RWPE1 (cell line): ENCODE measurements at regions not wholly inside any gene's neighbourhood (a gene's known extent, or its start where the extent isn't known, plus 50 kb on each side); places are given as distances from the start of the nearest gene placed in this dataset.

Experiments
- CTCF ChIA-PET: fragments of 350-600 bp; sonication (Branson Sonifier 250); formaldehyde crosslinking; extraction: SDS; loops from one replicate; lab custom pipeline; 2021; lab: Yijun Ruan, JAX
- POLR2A ChIA-PET: fragments of 400-600 bp; formaldehyde crosslinking; extraction: SDS; loops from one replicate; lab custom pipeline; 2020; ENCODE audit warnings: antibody characterized with exemption; ENCODE audit not compliant: low non-redundant PET; lab: Yijun Ruan, JAX
- DNase-seq: peaks from one replicate; pipeline ENCODE4 v3.0.0; 2012; ENCODE audit warnings: low spot score
- H3K27ac ChIP-seq: fragments of 450-650 bp; 2 replicates; pipeline ENCODE4 v1.5.1; 2017
- CTCF ChIP-seq: fragments of 450-650 bp; conservative IDR thresholded peaks from 2 replicates; pipeline ENCODE4 v1.5.1; 2017; ENCODE audit warnings: low read depth, mild to moderate bottlenecking

- no peak for TF ChIP-seq CTCF
- ChIA-PET CTCF (no interaction called here), POLR2A (no interaction called here)
- H3K27ac ChIP-seq: no peak overlapping the region
- DNase-seq: no peak
These were observed 440.4 kb downstream of the KIF20B start for GRCh38 chr10:90141791-90142190.

- H3K27ac ChIP-seq: no peak overlapping the region
- no peak for TF ChIP-seq CTCF
- DNase-seq: no peak
- POLR2A ChIA-PET: no interaction called here
- CTCF ChIA-PET: interaction anchor here (0.7 kb wide), 1 partner anchor 233 kb away, joined by 3 read pairs; no protein-coding TSS in a partner anchor
These were observed 442.5 kb downstream of the KIF20B start for GRCh38 chr10:90143937-90144336.

GRCh38 chr10:90148116-90148855 lies 446.9 kb downstream of the KIF20B start:
- peak; percentile 66 for DNase-seq
- CTCF ChIA-PET: interaction anchor here (0.6 to 1.2 kb wide), 6 partner anchors 23 to 714 kb away, joined by 3 to 8 read pairs (median 4); no protein-coding TSS in a partner anchor

GRCh38 chr10:90149563-90149962 lies 448.2 kb downstream of the KIF20B start:
- TF ChIP-seq CTCF: no peak
- no peak for DNase-seq
- POLR2A ChIA-PET: no interaction called here
- CTCF ChIA-PET: interaction anchor here (0.7 kb wide), 1 partner anchor 250 kb away, joined by 3 read pairs; no protein-coding TSS in a partner anchor
- no peak overlapping the region for H3K27ac ChIP-seq

More at GRCh38 chr10:90148116-90148855, 446.9 kb downstream of the KIF20B start:
- TF ChIP-seq CTCF: peak; percentile 60
- no peak overlapping the region for H3K27ac ChIP-seq
- POLR2A ChIA-PET: interaction anchor here (0.7 kb wide), 1 partner anchor 14 kb away, joined by 3 read pairs; no protein-coding TSS in a partner anchor

GRCh38 chr10:90162271-90162853 lies 461.0 kb downstream of the KIF20B start:
- no peak overlapping the region for H3K27ac ChIP-seq
- no peak for DNase-seq
- ChIA-PET POLR2A (no interaction called here), CTCF (no interaction called here)
- TF ChIP-seq CTCF: no peak

- H3K27ac ChIP-seq: no peak overlapping the region
- ChIA-PET CTCF (interaction anchor here (0.6 kb wide), 2 partner anchors 144 to 394 kb away, joined by 3 to 5 read pairs; no protein-coding TSS in a partner anchor), POLR2A (no interaction called here)
- no peak for TF ChIP-seq CTCF
- peak; percentile 37 for DNase-seq
These were observed 466.0 kb downstream of the KIF20B start for GRCh38 chr10:90167174-90168064.
